GM03348 (cell line): ENCODE measurements at regions not wholly inside any gene's neighbourhood (a gene's known extent, or its start where the extent isn't known, plus 50 kb on each side); places are given as distances from the start of the nearest gene placed in this dataset.

Experiments used
- DNase-seq: peaks from one replicate; pipeline ENCODE4 v3.0.0; 2012; ENCODE audit warnings: low spot score

- DNase-seq, result no peak
These were observed 51.8 kb upstream of the ANKRD34C start for GRCh38 chr15:79230766-79231165.

- DNase-seq, result no peak
These were observed 59.7 kb upstream of the ANKRD34C start for GRCh38 chr15:79222808-79223207.

- DNase-seq, result no peak
These were observed 60.8 kb upstream of the ANKRD34C start for GRCh38 chr15:79221696-79222095.

GRCh38 chr15:79219393-79220056 lies 63.0 kb upstream of the ANKRD34C start:
- DNase-seq, result no peak

- peak; percentile 29 for DNase-seq
These were observed 63.8 kb upstream of the ANKRD34C start for GRCh38 chr15:79218588-79219200.

GRCh38 chr15:79213650-79214049 lies 68.9 kb upstream of the ANKRD34C start:
- DNase-seq, result no peak

- DNase-seq, result no peak
These were observed 69.8 kb upstream of the ANKRD34C start for GRCh38 chr15:79212589-79213157.

GRCh38 chr15:79211481-79211880 lies 71.0 kb upstream of the ANKRD34C start:
- DNase-seq, result no peak

- DNase-seq, result no peak
These were observed 72.8 kb upstream of the ANKRD34C start for GRCh38 chr15:79209690-79210089.

GRCh38 chr15:79209116-79209515 lies 73.4 kb upstream of the ANKRD34C start:
- DNase-seq, result no peak

GRCh38 chr15:79208179-79208578 lies 74.3 kb upstream of the ANKRD34C start:
- DNase-seq, result no peak

GRCh38 chr15:79206940-79207339 lies 75.6 kb upstream of the ANKRD34C start:
- no peak for DNase-seq

- no peak for DNase-seq
These were observed 77.4 kb upstream of the ANKRD34C start for GRCh38 chr15:79204886-79205675.

GRCh38 chr15:79198461-79198860 lies 84.1 kb upstream of the ANKRD34C start:
- DNase-seq, result no peak

GRCh38 chr15:79197285-79197684 lies 85.2 kb upstream of the ANKRD34C start:
- DNase-seq, result no peak

GRCh38 chr15:79195802-79196201 lies 86.7 kb upstream of the ANKRD34C start:
- DNase-seq, result no peak

GRCh38 chr15:79195239-79195638 lies 87.3 kb upstream of the ANKRD34C start:
- no peak for DNase-seq

GRCh38 chr15:79194386-79194785 lies 88.1 kb upstream of the ANKRD34C start:
- no peak for DNase-seq

- no peak for DNase-seq
These were observed 89.0 kb upstream of the ANKRD34C start for GRCh38 chr15:79193549-79193948.

- no peak for DNase-seq
These were observed 89.4 kb upstream of the ANKRD34C start for GRCh38 chr15:79193103-79193502.

- peak; percentile 27 for DNase-seq
These were observed 90.0 kb upstream of the ANKRD34C start for GRCh38 chr15:79192462-79193036.

- no peak for DNase-seq
These were observed 92.4 kb upstream of the ANKRD34C start for GRCh38 chr15:79190093-79190492.

- no peak for DNase-seq
These were observed 95.9 kb upstream of the ANKRD34C start for GRCh38 chr15:79186616-79187015.
